GM12874 (cell line): ENCODE measurements at regions not wholly inside any gene's neighbourhood (a gene's known extent, or its start where the extent isn't known, plus 50 kb on each side); places are given as distances from the start of the nearest gene placed in this dataset.

Experiments
- CTCF ChIP-seq: IDR thresholded peaks from 2 replicates; pipeline ENCODE4 v1.5.1; 2011; ENCODE audit warnings: low read depth, mild to moderate bottlenecking, control low read depth, low read length, moderate library complexity; ENCODE audit not compliant: insufficient read depth

- no peak for TF ChIP-seq CTCF
Observed at GRCh38 chr18:70429847-70430500, 141.1 kb downstream of the SOCS6 start.

GRCh38 chr18:70428439-70428838 is 139.6 kb downstream of the SOCS6 start:
- no peak for TF ChIP-seq CTCF

- TF ChIP-seq CTCF, result no peak
Observed at GRCh38 chr18:70426818-70427217, 138.0 kb downstream of the SOCS6 start.

GRCh38 chr18:70425236-70425635 is 136.4 kb downstream of the SOCS6 start:
- no peak for TF ChIP-seq CTCF

GRCh38 chr18:70423988-70424387 is 135.1 kb downstream of the SOCS6 start:
- TF ChIP-seq CTCF, result no peak

- TF ChIP-seq CTCF, result no peak
Observed at GRCh38 chr18:70423120-70423519, 134.3 kb downstream of the SOCS6 start.

GRCh38 chr18:70422391-70422965 is 133.6 kb downstream of the SOCS6 start:
- no peak for TF ChIP-seq CTCF
